IMR-90 (cell line): ENCODE measurements at regions not wholly inside any gene's neighbourhood (a gene's known extent, or its start where the extent isn't known, plus 50 kb on each side); places are given as distances from the start of the nearest gene placed in this dataset.

ENCODE experiments used
- ATAC-seq: fragments of 200-7000 bp; cut with Tn5 transposase; 2 replicates; pipeline ENCODE4 v1.9.1; 2020; ENCODE audit warnings: low read depth, mild to moderate bottlenecking, moderate library complexity
- BruUV-seq: library from RNA; stranded (reverse); fragments of 400-500 nt; replicated peaks from 2 replicates; lab custom pipeline; 2021; lab: Mats Ljungman, UMichigan
- CTCF ChIA-PET: fragments of 300-600 bp; formaldehyde crosslinking; extraction: SDS; loops from one replicate; lab custom pipeline; 2021; ENCODE audit warnings: antibody characterized with exemption; lab: Yijun Ruan, JAX
- POLR2A ChIA-PET: fragments of 300-600 bp; sonication (Branson Sonifier 250); formaldehyde crosslinking; loops from one replicate; lab custom pipeline; 2022; ENCODE audit warnings: antibody characterized with exemption; ENCODE audit not compliant: unreplicated experiment; lab: Charles Lee
- DNase-seq: peaks from one replicate; pipeline ENCODE4 v3.0.0; 2013
- H2AFZ ChIP-seq: replicated peaks from 2 replicates; pipeline ENCODE3; 2013; ENCODE audit warnings: low read length, mild to moderate bottlenecking; ENCODE audit not compliant: poor library complexity
- H2AK5ac ChIP-seq: 2 replicates; pipeline ENCODE4 v1.6.1; 2013; ENCODE audit warnings: low read depth, low read length, inconsistent platforms
- H2AK9ac ChIP-seq: replicated peaks from 2 replicates; pipeline ENCODE3; 2013; ENCODE audit warnings: mild to moderate bottlenecking, low read depth, low read length, moderate library complexity; ENCODE audit not compliant: poor library complexity
- H2BK120ac ChIP-seq: 2 replicates; pipeline ENCODE4 v1.6.1; 2013; ENCODE audit warnings: low read depth, low read length, inconsistent platforms
- H2BK15ac ChIP-seq: 3 replicates; pipeline ENCODE4 v1.6.1; 2013; ENCODE audit warnings: low read depth, low read length, inconsistent platforms
- H2BK20ac ChIP-seq: 2 replicates; pipeline ENCODE4 v1.6.1; 2013; ENCODE audit warnings: low read depth, mild to moderate bottlenecking, inconsistent platforms, low read length, moderate library complexity
- H2BK5ac ChIP-seq: 2 replicates; pipeline ENCODE4 v1.6.1; 2013; ENCODE audit warnings: mild to moderate bottlenecking, low read depth, low read length, inconsistent platforms; ENCODE audit not compliant: poor library complexity, severe bottlenecking
- H3K14ac ChIP-seq: replicated peaks from 2 replicates; pipeline ENCODE4 v1.6.1; 2013; ENCODE audit warnings: low read depth, low read length, inconsistent platforms
- H3K18ac ChIP-seq: 2 replicates; pipeline ENCODE4 v1.6.1; 2013; ENCODE audit warnings: low read depth, low read length, control low read depth
- H3K23ac ChIP-seq: 2 replicates; pipeline ENCODE4 v1.6.1; 2013; ENCODE audit warnings: low read depth, low read length, inconsistent platforms
- H3K27ac ChIP-seq: 2 replicates; pipeline ENCODE4 v1.5.1; 2013; ENCODE audit warnings: mild to moderate bottlenecking, control low read depth, low read length; ENCODE audit not compliant: insufficient read depth
- H3K27me3 ChIP-seq: 2 replicates; pipeline ENCODE4 v1.6.1; 2013; ENCODE audit warnings: low read length; ENCODE audit not compliant: control insufficient read depth, insufficient read depth
- H3K36me3 ChIP-seq: 2 replicates; pipeline ENCODE4 v1.6.1; 2013; ENCODE audit warnings: low read length, mixed read lengths; ENCODE audit not compliant: control insufficient read depth, insufficient read depth
- H3K4ac ChIP-seq: 2 replicates; pipeline ENCODE4 v1.6.1; 2013; ENCODE audit warnings: low read depth, low read length, inconsistent platforms
- H3K4me1 ChIP-seq: 2 replicates; pipeline ENCODE4 v1.6.1; 2013; ENCODE audit warnings: low read length, mixed read lengths; ENCODE audit not compliant: control insufficient read depth, insufficient read depth
- H3K4me2 ChIP-seq: 2 replicates; pipeline ENCODE4 v1.6.1; 2013; ENCODE audit warnings: low read depth, mild to moderate bottlenecking, control low read depth, low read length, moderate library complexity
- H3K4me3 ChIP-seq: 2 replicates; pipeline ENCODE4 v1.5.1; 2013; ENCODE audit warnings: low read depth, mild to moderate bottlenecking, control low read depth, low read length, moderate library complexity; ENCODE audit not compliant: insufficient read depth
- H3K56ac ChIP-seq: 2 replicates; pipeline ENCODE4 v1.6.1; 2013; ENCODE audit warnings: low read length, inconsistent platforms; ENCODE audit not compliant: insufficient read depth; ENCODE audit errors: extremely low read depth
- H3K79me1 ChIP-seq, 2 experiments: 2 replicates each; pipeline ENCODE4 v1.6.1; 2013; ENCODE audit warnings: low read length in 2 of 2, inconsistent platforms in 1 of 2, low read depth in 1 of 2
- H3K9ac ChIP-seq: 2 replicates; pipeline ENCODE4 v1.6.1; 2013; ENCODE audit warnings: low read depth, low read length, control low read depth
- H3K9me1 ChIP-seq: 2 replicates; pipeline ENCODE4 v1.6.1; 2013; ENCODE audit warnings: low read length, inconsistent platforms; ENCODE audit not compliant: insufficient read depth
- H3K9me3 ChIP-seq: 2 replicates; pipeline ENCODE4 v1.6.1; 2013; ENCODE audit warnings: low read length; ENCODE audit not compliant: control insufficient read depth, insufficient read depth
- H4K20me1 ChIP-seq: 2 replicates; pipeline ENCODE4 v1.6.1; 2013; ENCODE audit warnings: low read length, inconsistent platforms; ENCODE audit not compliant: insufficient read depth
- H4K5ac ChIP-seq: 2 replicates; pipeline ENCODE4 v1.6.1; 2013; ENCODE audit warnings: mild to moderate bottlenecking, low read depth, low read length, control low read depth
- H4K8ac ChIP-seq, 2 experiments: 2 replicates each; pipeline ENCODE4 v1.6.1; 2013; ENCODE audit warnings: low read depth in 2 of 2, low read length in 2 of 2, control low read depth in 1 of 2, inconsistent platforms in 1 of 2
- H4K91ac ChIP-seq: 2 replicates; pipeline ENCODE4 v1.6.1; 2013; ENCODE audit warnings: low read depth, low read length, inconsistent platforms; ENCODE audit not compliant: insufficient read depth
- FOS ChIP-seq: fragments of 150-350 bp; IDR thresholded peaks from 2 replicates; pipeline ENCODE4 v1.6.1; 2016; ENCODE audit warnings: low read depth, low read length
- MAFK ChIP-seq: IDR thresholded peaks from 2 replicates; pipeline ENCODE4 v1.6.1; 2012; ENCODE audit warnings: low read depth, low read length, improper control_type of control experiment
- MAZ ChIP-seq: IDR thresholded peaks from 2 replicates; pipeline ENCODE4 v1.6.1; 2012; ENCODE audit warnings: low read depth, mild to moderate bottlenecking, low read length, improper control_type of control experiment, moderate library complexity, borderline replicate concordance
- NFE2L2 ChIP-seq: fragments of 150-350 bp; IDR thresholded peaks from 2 replicates; pipeline ENCODE4 v1.6.1; 2016; ENCODE audit warnings: low read depth, mild to moderate bottlenecking, low read length
- WGBS, 2 experiments: methylation state at CpG; one replicate each; pipeline versions ENCODE4 v1.1.5 to v1.1.7; 2013; ENCODE audit warnings: missing lambda C conversion rate in 2 of 2; ENCODE audit not compliant: insufficient read length in 1 of 2; ENCODE audit errors: extremely low coverage in 2 of 2; 5-methylcytosine and 5-hydroxymethylcytosine counted together
- dilution Hi-C: fragments of 300-500 bp; cut with HindIII; formaldehyde crosslinking; loops from one replicate; pipeline ENCODE4 v1.14.3; 2018; ENCODE audit warnings: low sequenced_read_pairs; ENCODE audit not compliant: unreplicated experiment
- in situ Hi-C: fragments of 300-500 bp; cut with MboI; formaldehyde crosslinking; loops from 3 replicates; pipeline ENCODE4 v1.14.3; 2019; ENCODE audit warnings: low sequenced_read_pairs, inconsistent platforms, mixed read lengths
- intact Hi-C: fragments of 100-400 bp; cut with micrococcal nuclease; formaldehyde crosslinking; loops from 2 replicates; pipeline ENCODE4 v1.10.0; 2022

DNA sequence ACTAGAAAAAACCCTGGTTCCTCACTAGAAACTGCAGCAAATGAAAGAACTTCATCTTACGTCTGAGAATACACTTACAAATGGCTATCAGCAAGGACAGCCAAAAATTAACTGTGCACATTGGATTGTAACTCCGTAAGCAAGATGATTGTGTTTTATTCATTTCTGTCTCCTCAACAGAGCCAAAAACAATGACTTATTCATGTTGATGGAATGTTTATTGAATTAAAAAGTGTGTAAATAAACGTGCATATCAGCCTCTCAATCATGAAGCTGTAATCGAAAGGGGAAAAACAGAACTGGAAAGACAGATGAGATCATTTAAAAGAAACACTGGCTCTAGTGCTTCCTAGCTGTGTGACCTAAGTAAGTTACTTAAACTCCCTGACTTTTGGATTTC, 307.5 kb upstream of the ZC3H12C start:
- in situ Hi-C loops (no loop called here), dilution Hi-C loops (no loop called here), intact Hi-C loops (no loop called here)
- ChIA-PET POLR2A (no interaction called here), CTCF (no interaction called here)
- Histone ChIP-seq H3K27me3 (no peaks in the 10 kb centered on the region; the same call in 1 of the 2 replicates), H3K9me1 (no peaks in the 10 kb centered on the region), H4K8ac (no peak overlapping the region), H3K9ac (no peak overlapping the region), H3K18ac (no peak overlapping the region), H3K4me2 (peak overlapping the region; percentile 4; the same call in 1 of the 2 replicates), H4K20me1 (no peaks in the 10 kb centered on the region), H2BK15ac (no peak overlapping the region), H3K9me3 (no peaks in the 10 kb centered on the region), H3K56ac (no peak overlapping the region), H3K4me3 (no peak overlapping the region), H3K23ac (no peak overlapping the region), H2BK20ac (no peak overlapping the region), H2AFZ (no peak overlapping the region), H3K27ac (no peak overlapping the region), H4K91ac (no peak overlapping the region), H2BK5ac (no peak overlapping the region), H3K14ac (0 out of 2 replicates have a peak overlapping the region, but pooled peaks have one; percentile 18), H2AK9ac (no peak overlapping the region), H3K36me3 (no peaks in the 10 kb centered on the region), H3K4ac (no peak overlapping the region), H3K4me1 (no peaks in the 10 kb centered on the region), H3K79me1 (no peaks in the 10 kb centered on the region), H2BK120ac (no peak overlapping the region), H4K5ac (no peak overlapping the region), H2AK5ac (no peak overlapping the region)
- no CpG with 5 or more reads among the region's 4 CpGs for WGBS, 2 experiments
- no TSS peak for BruUV-seq
- ATAC-seq (peak; percentile 48), DNase-seq (peak; percentile 39)
- no peak for TF ChIP-seq MAFK
- no peak for TF ChIP-seq NFE2L2
- no peak for TF ChIP-seq MAZ
- no peak for TF ChIP-seq FOS
